ACC112 (cell line): ENCODE measurements at regions not wholly inside any gene's neighbourhood (a gene's known extent, or its start where the extent isn't known, plus 50 kb on each side); places are given as distances from the start of the nearest gene placed in this dataset.

ENCODE experiments used
- H2AFZ ChIP-seq: fragments of 200-600 bp; sonication (generic); one replicate; pipeline ENCODE4 v1.6.0; 2017; ENCODE audit warnings: antibody characterized with exemption, low read length; ENCODE audit not compliant: unreplicated experiment
- H3K27ac ChIP-seq: fragments of 200-600 bp; sonication (generic); 2 replicates; pipeline ENCODE4 v1.5.1; 2014; ENCODE audit warnings: low read depth, mild to moderate bottlenecking, antibody characterized with exemption, low read length, moderate library complexity
- H3K27me3 ChIP-seq: fragments of 200-600 bp; sonication (generic); 2 replicates; pipeline ENCODE4 v1.6.1; 2014; ENCODE audit warnings: mild to moderate bottlenecking, antibody characterized with exemption, low read length, moderate library complexity, mixed read lengths; ENCODE audit not compliant: insufficient read depth
- H3K36me3 ChIP-seq: fragments of 200-600 bp; sonication (generic); 2 replicates; pipeline ENCODE4 v1.6.1; 2016; ENCODE audit warnings: mild to moderate bottlenecking, antibody characterized with exemption, low read length, moderate library complexity, mixed read lengths; ENCODE audit not compliant: insufficient read depth
- H3K4me1 ChIP-seq: fragments of 200-600 bp; sonication (generic); one replicate; pipeline ENCODE4 v1.6.1; 2016; ENCODE audit warnings: low read length, mixed read lengths; ENCODE audit not compliant: insufficient read depth, unreplicated experiment, control insufficient read depth
- H3K4me3 ChIP-seq: fragments of 200-600 bp; sonication (generic); 2 replicates; pipeline ENCODE4 v1.5.1; 2014; ENCODE audit warnings: mild to moderate bottlenecking, low read depth, low read length
- H3K79me2 ChIP-seq: fragments of 200-600 bp; sonication (generic); one replicate; pipeline ENCODE4 v1.6.0; 2016; ENCODE audit warnings: low read length; ENCODE audit not compliant: control insufficient read depth, unreplicated experiment, insufficient read depth

GRCh38 chr1:79785964-79786363, 779.4 kb upstream of the ADGRL4 start:
- H3K27me3 ChIP-seq: no peaks in the 10 kb centered on the region
- H2AFZ ChIP-seq: no peak overlapping the region
- no peak overlapping the region for H3K4me3 ChIP-seq
- no peaks in the 10 kb centered on the region for H3K4me1 ChIP-seq
- H3K27ac ChIP-seq: no peak overlapping the region
- no peaks in the 10 kb centered on the region for H3K36me3 ChIP-seq
- H3K79me2 ChIP-seq: no peaks in the 10 kb centered on the region

GRCh38 chr1:79785561-79785960, 779.0 kb upstream of the ADGRL4 start:
- H3K36me3 ChIP-seq: no peaks in the 10 kb centered on the region
- H2AFZ ChIP-seq: no peak overlapping the region
- no peaks in the 10 kb centered on the region for H3K79me2 ChIP-seq
- H3K4me1 ChIP-seq: no peaks in the 10 kb centered on the region
- no peak overlapping the region for H3K27ac ChIP-seq
- H3K4me3 ChIP-seq: no peak overlapping the region
- no peaks in the 10 kb centered on the region for H3K27me3 ChIP-seq

- Histone ChIP-seq H3K79me2 (no peaks in the 10 kb centered on the region), H3K36me3 (no peaks in the 10 kb centered on the region), H2AFZ (no peak overlapping the region), H3K27ac (no peak overlapping the region), H3K27me3 (no peaks in the 10 kb centered on the region), H3K4me1 (no peaks in the 10 kb centered on the region), H3K4me3 (no peak overlapping the region)
Observed at GRCh38 chr1:79781261-79781660, 774.7 kb upstream of the ADGRL4 start.

GRCh38 chr1:79777481-79778219, 771.1 kb upstream of the ADGRL4 start:
- H3K4me3 ChIP-seq: no peak overlapping the region
- peak overlapping the region; percentile 26 for H2AFZ ChIP-seq
- H3K27ac ChIP-seq: no peak overlapping the region
- H3K27me3 ChIP-seq: no peaks in the 10 kb centered on the region
- no peaks in the 10 kb centered on the region for H3K79me2 ChIP-seq
- no peaks in the 10 kb centered on the region for H3K36me3 ChIP-seq
- H3K4me1 ChIP-seq: no peaks in the 10 kb centered on the region

- Histone ChIP-seq H3K27ac (no peak overlapping the region), H3K79me2 (no peaks in the 10 kb centered on the region), H3K27me3 (no peaks in the 10 kb centered on the region), H3K4me1 (no peaks in the 10 kb centered on the region), H3K4me3 (no peak overlapping the region), H2AFZ (no peak overlapping the region), H3K36me3 (no peaks in the 10 kb centered on the region)
Observed at GRCh38 chr1:79775402-79775801, 768.9 kb upstream of the ADGRL4 start.

GRCh38 chr1:79773385-79773784, 766.9 kb upstream of the ADGRL4 start:
- no peak overlapping the region for H2AFZ ChIP-seq
- H3K27ac ChIP-seq: no peak overlapping the region
- no peaks in the 10 kb centered on the region for H3K4me1 ChIP-seq
- no peaks in the 10 kb centered on the region for H3K36me3 ChIP-seq
- H3K27me3 ChIP-seq: no peaks in the 10 kb centered on the region
- H3K79me2 ChIP-seq: no peaks in the 10 kb centered on the region
- no peak overlapping the region for H3K4me3 ChIP-seq

- H3K4me1 ChIP-seq: no peaks in the 10 kb centered on the region
- no peak overlapping the region for H3K4me3 ChIP-seq
- no peak overlapping the region for H3K27ac ChIP-seq
- no peaks in the 10 kb centered on the region for H3K27me3 ChIP-seq
- H2AFZ ChIP-seq: no peak overlapping the region
- no peaks in the 10 kb centered on the region for H3K79me2 ChIP-seq
- H3K36me3 ChIP-seq: no peaks in the 10 kb centered on the region
Observed at GRCh38 chr1:79762461-79762860, 755.9 kb upstream of the ADGRL4 start.

GRCh38 chr1:79760531-79760930, 754.0 kb upstream of the ADGRL4 start:
- Histone ChIP-seq H3K4me1 (no peaks in the 10 kb centered on the region), H3K27ac (no peak overlapping the region), H3K4me3 (peak overlapping the region; percentile 8), H2AFZ (peak overlapping the region; percentile 38), H3K79me2 (no peaks in the 10 kb centered on the region), H3K27me3 (no peaks in the 10 kb centered on the region), H3K36me3 (no peaks in the 10 kb centered on the region)

- no peaks in the 10 kb centered on the region for H3K36me3 ChIP-seq
- no peaks in the 10 kb centered on the region for H3K4me1 ChIP-seq
- H3K27me3 ChIP-seq: no peaks in the 10 kb centered on the region
- no peak overlapping the region for H2AFZ ChIP-seq
- H3K4me3 ChIP-seq: no peak overlapping the region
- H3K79me2 ChIP-seq: no peaks in the 10 kb centered on the region
- H3K27ac ChIP-seq: no peak overlapping the region
Observed at GRCh38 chr1:79749607-79750006, 743.1 kb upstream of the ADGRL4 start.

GRCh38 chr1:79745929-79746328, 739.4 kb upstream of the ADGRL4 start:
- Histone ChIP-seq H3K27me3 (no peaks in the 10 kb centered on the region), H3K4me1 (no peaks in the 10 kb centered on the region), H3K79me2 (no peaks in the 10 kb centered on the region), H3K27ac (no peak overlapping the region), H3K4me3 (no peak overlapping the region), H2AFZ (no peak overlapping the region), H3K36me3 (no peaks in the 10 kb centered on the region)

- no peaks in the 10 kb centered on the region for H3K4me1 ChIP-seq
- no peaks in the 10 kb centered on the region for H3K27me3 ChIP-seq
- no peak overlapping the region for H3K4me3 ChIP-seq
- H3K36me3 ChIP-seq: no peaks in the 10 kb centered on the region
- no peak overlapping the region for H3K27ac ChIP-seq
- no peaks in the 10 kb centered on the region for H3K79me2 ChIP-seq
- H2AFZ ChIP-seq: peak overlapping the region; percentile 32
Observed at GRCh38 chr1:79744746-79745145, 738.2 kb upstream of the ADGRL4 start.
